Activated CD4-positive, alpha-beta T cell treated with anti-CD3 and anti-CD28 coated beads, Interleukin-2, amount 50 U/mL, for 1 hour (primary cell): ENCODE measurements at regions not wholly inside any gene's neighbourhood (a gene's known extent, or its start where the extent isn't known, plus 50 kb on each side); places are given as distances from the start of the nearest gene placed in this dataset.
"Not testable (repeated sequence)": the region's sequence is repeated elsewhere in the genome, so short reads cannot be mapped to it uniquely, and the experiment has no call there.

Source experiments
- DNase-seq: peaks from one replicate; pipeline ENCODE4 v3.0.0-alpha.2; 2020

GRCh38 chr9:30243467-30243866, 2141.0 kb upstream of the ACO1 start:
- no peak for DNase-seq

- no peak for DNase-seq
These were observed 2139.6 kb upstream of the ACO1 start for GRCh38 chr9:30244877-30245276.

GRCh38 chr9:30250872-30251271, 2133.6 kb upstream of the ACO1 start:
- no peak for DNase-seq

GRCh38 chr9:30258094-30258493, 2126.3 kb upstream of the ACO1 start:
- DNase-seq, result no peak

- no peak for DNase-seq
These were observed 2104.1 kb upstream of the ACO1 start for GRCh38 chr9:30280229-30280900.

- no peak for DNase-seq
These were observed 2095.0 kb upstream of the ACO1 start for GRCh38 chr9:30289435-30289834.

GRCh38 chr9:30292026-30292425, 2092.4 kb upstream of the ACO1 start:
- not testable (repeated sequence) for DNase-seq

GRCh38 chr9:30293231-30293630, 2091.2 kb upstream of the ACO1 start:
- no peak for DNase-seq

GRCh38 chr9:30299126-30299780, 2085.2 kb upstream of the ACO1 start:
- no peak for DNase-seq

GRCh38 chr9:30301271-30301963, 2083.0 kb upstream of the ACO1 start:
- DNase-seq, result no peak

GRCh38 chr9:30310711-30311110, 2073.7 kb upstream of the ACO1 start:
- DNase-seq, result no peak

- no peak for DNase-seq
These were observed 2055.0 kb upstream of the ACO1 start for GRCh38 chr9:30329431-30329830.

GRCh38 chr9:30348904-30349303, 2035.5 kb upstream of the ACO1 start:
- no peak for DNase-seq

GRCh38 chr9:30349526-30350513, 2034.6 kb upstream of the ACO1 start:
- DNase-seq, result no peak

- no peak for DNase-seq
These were observed 2028.2 kb upstream of the ACO1 start for GRCh38 chr9:30356221-30356620.

- DNase-seq, result no peak
These were observed 2022.1 kb upstream of the ACO1 start for GRCh38 chr9:30362373-30362772.

GRCh38 chr9:30366140-30366539, 2018.3 kb upstream of the ACO1 start:
- DNase-seq, result not testable (repeated sequence)

GRCh38 chr9:30382271-30382670, 2002.2 kb upstream of the ACO1 start:
- no peak for DNase-seq

GRCh38 chr9:30410273-30410672, 1974.2 kb upstream of the ACO1 start:
- DNase-seq, result no peak

GRCh38 chr9:30411571-30411970, 1972.9 kb upstream of the ACO1 start:
- DNase-seq, result no peak

- no peak for DNase-seq
These were observed 1925.3 kb upstream of the ACO1 start for GRCh38 chr9:30459156-30459555.

GRCh38 chr9:30476826-30477225, 1907.6 kb upstream of the ACO1 start:
- DNase-seq, result no peak

GRCh38 chr9:30478684-30479083, 1905.8 kb upstream of the ACO1 start:
- no peak for DNase-seq
